ENCODE measurements at regions not wholly inside any gene's neighbourhood (a gene's known extent, or its start where the extent isn't known, plus 50 kb on each side); places are given as distances from the start of the nearest gene placed in this dataset.

DNA sequence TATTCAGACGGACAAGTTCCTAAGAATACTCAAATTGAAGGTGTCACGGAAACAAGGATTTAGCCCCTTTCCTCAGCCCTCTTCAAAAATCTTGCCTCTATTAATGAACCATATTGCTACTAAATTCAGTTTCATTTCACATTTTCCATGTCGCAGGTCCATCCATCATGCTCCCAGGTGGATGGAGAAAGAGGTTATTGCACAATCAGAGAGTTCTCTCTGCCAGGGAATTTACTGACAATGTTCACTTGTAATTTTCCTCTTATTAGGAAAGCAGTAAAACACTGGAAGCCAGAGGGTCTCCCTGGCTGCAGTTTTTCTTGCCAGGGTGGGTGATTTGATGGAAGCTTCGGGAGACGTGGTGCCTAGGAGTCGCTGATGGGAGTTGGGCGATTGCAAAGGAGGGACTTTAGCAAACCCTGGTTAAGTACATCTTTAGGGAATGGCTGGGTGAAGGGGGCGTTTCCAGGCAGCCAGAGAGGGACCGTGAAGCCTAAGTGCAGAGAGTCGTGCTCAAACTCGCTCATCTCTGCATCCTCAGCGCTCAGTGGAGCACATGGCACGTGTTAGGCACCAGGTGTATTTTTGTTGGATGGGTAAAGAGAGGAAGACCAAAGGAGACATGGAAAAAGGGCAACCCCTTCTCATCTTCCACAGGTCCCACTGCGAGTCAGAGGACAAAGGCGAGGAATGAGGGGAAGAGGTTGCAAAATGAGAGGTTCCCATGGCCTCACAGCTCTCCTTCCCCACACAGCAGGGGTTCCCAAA, 321.9 kb upstream of the CDH4 start:
- DNase-seq: no peak

DNA sequence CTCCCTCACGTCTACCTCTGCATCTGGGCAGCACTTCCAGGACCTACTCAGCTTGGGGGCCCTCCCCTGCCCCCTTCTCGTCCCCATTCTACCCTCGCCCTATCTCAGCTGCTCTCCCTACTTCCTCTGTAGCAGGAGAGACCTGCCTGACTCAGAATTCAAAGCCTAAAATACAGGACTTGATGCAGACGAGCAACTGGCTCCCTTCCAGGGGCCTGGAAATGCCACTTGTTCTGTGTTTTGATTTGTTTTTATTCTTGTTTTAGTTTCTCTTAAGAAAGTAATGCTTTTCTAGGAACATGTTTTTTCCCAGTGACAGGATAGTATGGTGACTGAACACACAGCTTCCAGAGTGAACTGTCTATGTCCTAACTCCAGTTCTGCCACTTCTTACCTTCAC, 320.4 kb upstream of the CDH4 start:
- DNase-seq: no peak

DNA sequence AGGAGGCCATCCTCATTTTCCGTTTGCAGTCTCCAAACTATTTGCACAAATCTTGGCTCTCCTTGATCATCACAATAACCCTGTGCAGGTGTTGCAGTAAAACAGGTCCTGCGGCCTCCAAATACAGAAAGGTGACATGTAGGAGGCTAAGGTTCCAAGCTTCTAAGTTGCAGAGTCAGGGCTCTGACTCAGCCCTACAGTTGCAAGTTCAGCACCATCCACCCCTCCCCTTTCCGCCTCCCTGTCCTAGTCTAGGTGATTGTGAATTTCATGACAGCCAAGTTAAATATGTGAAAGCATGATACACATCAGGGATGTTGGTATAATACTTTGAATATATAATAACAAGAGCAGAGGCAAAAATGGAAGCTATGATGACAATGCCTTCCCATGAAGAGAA, 317.3 kb upstream of the CDH4 start:
- DNase-seq: no peak

DNA sequence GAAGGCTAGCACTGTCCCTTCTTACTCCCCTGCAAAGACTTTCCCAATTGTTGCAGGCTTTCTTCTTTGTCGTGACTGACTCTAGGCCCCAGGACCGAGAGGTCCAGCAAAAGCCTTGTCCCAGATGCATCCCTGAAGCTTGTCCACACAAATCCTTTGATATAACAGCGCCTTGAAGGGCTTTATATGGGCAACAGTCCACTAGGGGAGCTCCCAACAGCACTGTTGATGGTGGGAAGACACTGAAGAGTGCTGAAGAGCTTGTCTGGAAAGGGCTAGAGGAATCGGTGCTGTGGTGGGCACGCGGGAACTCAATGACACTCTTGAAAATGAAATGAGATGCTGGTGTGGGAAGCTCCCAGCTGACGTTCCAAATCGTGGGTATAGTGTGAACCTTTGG, 316.1 kb upstream of the CDH4 start:
- DNase-seq: no peak

DNA sequence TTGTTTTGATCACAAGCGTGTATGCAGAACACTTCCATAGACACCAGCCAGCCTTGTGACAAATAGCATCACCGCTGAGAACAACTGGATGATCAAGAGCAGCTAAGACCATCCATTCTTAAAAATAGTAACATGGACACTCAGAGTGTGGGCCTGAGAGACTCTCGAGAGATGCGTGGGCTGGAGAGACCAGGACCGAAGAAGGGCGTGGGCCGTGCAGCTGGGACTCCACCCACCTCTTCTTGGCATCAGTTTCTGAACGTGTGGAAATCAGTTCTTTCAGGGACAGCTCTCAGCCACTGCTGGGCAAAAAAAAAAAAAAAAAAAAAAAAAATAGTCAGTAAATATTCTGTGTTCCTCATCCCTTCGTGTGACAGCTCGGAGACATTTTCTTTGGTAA, 314.5 kb upstream of the CDH4 start:
- no peak for DNase-seq

DNA sequence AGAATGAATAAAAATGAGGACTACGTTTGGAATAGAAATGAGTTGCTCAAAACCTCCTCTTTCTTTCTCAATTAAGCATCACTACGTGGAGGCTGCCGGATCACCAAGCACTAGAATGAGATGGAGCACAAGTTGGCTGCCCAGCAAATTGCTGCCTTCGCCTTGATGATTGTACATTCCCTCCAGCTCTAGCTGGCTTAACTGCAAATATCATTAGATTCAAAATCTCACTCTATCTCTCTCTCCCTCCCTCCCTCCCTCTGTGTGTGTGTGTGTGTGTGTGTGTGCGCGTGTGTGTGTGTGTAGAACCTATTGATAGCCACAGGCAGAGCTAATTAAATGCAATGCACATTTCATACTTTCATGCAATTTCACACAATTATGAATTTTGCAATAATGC, 310.7 kb upstream of the CDH4 start:
- no peak for DNase-seq

DNA sequence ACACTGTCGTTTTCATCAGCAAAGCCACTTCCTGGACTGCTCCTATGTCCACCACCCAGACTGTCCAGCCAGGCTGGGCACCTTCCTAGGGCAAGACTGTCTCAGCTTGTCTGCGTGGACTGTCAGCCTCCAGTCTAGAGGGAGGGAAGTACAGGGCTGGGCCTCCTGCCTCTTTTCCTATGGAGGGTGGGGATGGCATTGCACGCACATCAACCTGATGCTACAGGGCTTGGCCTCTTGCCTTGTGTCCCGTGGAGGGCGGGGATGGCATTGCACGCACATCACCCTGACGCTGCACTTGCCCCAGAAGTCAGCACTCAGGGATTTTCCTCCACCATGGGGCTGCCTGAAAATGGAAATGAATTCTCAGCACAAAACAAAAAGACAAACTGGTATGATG, 304.2 kb upstream of the CDH4 start:
- no peak for DNase-seq

DNA sequence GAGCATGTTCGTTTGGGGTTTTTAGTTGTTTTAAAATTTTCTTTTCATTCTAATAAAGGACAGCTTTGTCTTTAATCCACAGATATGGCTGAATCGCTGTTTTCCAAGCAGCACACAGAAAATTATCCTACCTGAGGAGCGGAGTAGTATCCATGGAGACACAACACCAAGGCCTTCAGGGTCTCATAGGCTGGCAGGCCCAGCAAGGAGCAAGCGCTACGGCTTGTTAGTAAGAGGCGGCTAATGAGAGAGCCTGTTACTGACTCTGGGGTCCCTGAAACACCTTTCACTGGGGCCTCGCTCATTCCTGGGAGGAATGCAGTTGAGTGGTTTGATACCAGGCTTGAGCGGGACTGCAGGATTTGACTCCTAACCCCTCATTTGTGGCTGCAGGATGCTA, 303.8 kb upstream of the CDH4 start:
- DNase-seq: no peak

DNA sequence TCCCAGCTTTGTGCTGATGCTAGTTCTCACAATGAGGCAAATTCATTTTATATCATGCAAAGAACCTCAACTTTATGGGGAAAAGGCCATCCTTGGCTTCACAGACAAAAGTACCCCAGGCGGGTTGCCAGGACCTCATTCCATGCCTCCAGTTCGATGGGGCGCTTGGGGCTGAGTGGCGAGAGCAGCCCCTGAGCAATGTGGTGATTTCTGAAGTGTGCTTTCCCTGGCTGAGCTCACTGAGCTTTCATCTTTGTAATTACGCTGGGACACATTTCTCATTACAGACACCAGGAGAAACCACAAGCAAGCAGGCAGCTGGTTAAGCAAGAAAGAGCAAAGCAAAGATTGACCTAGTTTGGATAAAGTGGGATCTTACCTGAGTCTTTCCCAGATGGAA, 301.5 kb upstream of the CDH4 start:
- no peak for DNase-seq

DNA sequence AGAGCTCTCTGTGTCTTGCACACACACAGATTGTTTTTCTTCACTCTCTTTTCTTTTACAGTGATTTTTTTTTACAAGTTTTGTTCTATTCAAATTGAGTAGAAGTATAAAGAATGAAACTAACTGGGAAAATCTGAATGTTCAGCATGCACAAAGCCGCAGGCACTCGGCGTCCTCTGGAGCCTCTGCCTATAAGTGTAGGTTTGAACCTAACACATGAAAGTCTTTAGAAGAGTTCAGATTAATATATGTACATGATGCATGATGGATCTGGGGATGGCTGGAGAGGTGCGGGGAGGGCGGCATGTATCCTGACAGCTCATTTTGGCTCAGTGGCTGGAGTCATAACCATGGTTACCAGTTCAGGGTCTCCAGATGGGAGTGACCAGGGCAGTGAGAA, 301.1 kb upstream of the CDH4 start:
- no peak for DNase-seq

DNA sequence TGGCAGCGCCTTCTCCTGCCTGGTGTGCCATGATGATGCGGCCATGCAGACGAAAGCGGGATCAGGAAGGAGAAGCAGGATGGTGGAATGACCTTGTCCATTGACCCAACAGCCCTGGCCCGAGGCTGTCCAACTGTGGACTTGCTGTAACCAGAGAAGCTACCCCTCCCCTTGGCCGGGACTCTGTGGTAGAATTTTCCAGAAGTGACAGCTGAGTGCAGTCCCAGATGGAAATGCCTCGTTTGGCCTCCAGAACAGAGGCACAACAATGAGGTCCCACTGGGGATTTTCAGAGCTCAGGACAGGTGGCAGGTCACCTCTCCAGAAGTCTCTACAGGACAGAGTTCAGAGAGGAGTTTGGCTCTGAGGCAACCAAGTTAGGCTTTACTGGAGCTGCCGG, 299.2 kb upstream of the CDH4 start:
- no peak for DNase-seq

DNA sequence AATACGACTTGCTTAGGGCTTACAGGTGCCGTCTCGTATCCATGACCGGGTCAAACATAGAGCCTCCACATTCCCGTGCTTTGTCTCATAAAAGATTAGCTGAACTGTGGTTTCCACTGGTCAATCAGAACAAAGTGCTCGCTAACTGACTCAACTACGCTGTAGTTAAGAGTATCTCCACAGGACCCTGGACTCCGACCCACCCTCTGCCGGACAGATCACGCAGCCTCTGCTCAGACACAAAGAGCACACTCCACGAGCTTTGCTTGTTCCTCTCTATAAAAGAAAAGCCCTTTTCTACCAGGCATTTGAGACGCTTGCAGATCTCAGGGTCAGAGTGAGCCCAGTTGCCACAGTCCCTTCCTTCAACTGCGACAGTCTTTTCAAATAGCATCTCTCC, 298.7 kb upstream of the CDH4 start:
- no peak for DNase-seq

DNA sequence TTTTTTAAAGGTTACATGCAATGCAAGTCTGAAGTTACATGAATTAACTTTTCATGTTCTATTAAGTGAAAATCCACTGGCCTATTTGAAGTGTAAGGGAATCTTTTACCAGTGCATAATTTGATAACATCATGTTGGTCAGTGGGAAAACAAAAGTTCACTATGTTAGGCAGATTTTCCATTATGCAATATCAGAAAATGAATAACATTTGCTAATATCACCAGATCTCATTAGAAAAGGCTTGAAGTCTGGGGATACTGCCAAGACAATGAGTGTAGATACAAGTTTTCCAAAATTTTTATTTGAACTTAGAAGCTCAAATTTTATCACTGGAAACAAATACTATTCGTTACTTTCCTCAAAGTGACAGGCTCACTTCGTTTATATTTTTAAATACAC, 296.4 kb upstream of the CDH4 start:
- DNase-seq: no peak

DNA sequence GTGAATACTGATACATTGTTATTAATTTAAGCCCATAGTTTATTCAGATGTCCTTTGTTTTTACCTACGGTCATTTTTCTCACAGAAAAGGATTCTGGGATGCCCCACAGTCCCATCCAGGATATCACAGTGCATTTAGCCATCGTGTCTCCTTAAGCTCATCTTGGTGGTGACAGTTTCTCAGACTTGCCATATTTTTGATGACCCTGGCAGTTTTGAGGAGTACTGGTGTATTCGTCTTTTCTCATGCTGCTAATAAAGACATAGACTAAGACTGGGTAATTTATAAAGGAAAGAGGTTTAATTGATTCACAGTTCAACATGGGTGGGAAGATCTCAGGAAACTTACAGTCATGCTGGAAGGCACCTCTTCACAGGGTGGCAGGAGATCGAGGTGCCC, 295.9 kb upstream of the CDH4 start:
- DNase-seq: no peak

DNA sequence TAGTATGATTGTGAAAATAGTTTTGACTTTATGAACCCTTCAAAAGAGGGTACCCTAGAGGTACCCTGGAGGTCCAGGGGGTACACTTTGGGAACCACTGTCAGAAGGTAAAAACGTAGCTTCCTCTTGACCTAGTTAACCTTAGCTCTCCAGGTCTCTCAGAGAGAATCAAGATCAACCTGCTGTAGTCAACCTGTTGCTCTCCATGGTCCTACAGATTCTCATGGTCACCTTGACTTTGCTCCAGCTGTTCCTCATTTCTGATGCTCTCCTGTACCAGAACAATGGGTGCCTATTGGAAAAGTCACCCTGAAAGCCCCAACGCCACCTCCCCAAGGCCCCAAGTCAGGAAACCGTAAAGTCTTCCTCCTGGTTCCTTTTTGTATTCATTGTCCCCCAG, 294.4 kb upstream of the CDH4 start:
- no peak for DNase-seq

DNA sequence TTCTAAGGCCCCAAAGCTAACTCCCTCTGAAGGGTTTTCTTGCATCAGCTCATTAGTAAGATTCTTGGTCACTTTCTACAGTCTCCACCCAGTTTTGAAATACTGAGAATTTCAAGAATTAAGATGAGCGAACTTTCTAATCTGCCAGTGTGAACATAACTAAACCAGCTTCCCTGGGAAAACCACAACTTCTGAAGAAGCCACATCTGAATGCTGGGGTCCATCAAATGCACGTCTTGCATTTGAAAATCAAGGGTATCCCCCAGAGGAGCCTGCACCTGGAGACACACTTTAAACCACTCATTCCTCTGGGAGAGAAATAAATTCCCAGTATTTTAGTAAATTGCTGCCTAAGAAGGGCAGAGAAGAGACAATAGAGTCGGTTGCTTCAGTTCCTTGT, 292.1 kb upstream of the CDH4 start:
- no peak for DNase-seq

DNA sequence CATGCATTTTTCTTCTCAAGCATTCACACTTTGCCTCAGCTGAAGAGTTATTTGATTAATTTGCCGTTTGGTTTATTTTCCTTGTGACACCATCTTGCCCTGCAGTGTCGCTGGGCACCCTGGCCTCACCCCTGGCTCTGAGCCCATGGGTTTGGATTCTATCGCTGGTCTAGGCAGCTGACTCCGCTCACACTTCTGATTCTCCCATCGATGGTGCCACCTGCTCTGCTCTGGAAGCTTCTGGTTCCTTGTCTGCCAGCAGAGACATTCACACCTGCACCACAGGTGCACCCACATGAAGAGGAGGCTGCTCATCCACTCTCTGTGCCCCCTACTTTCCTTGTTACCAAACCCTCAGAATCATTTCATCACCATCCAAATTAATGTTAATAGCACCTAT, 291.6 kb upstream of the CDH4 start:
- DNase-seq: no peak

DNA sequence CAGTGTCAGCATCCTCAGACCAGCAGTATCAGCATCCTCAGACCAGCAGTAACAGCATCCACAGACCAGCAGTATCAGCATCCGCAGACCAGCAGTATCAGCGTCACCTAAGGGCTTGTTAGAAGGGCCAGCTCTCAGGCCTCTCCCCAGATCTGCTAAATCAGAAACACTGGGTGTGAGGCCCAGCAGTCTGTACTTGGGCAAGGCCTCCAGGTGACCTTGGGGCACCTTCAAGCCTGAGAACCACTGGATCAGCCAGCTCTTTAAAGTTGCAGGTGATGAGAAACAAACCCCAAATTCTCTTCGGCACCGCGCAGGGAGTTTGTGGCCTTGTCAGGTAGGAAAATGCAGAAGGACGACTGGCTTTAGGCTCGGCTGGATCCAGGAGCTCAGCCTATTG, 290.5 kb upstream of the CDH4 start:
- no peak for DNase-seq

DNA sequence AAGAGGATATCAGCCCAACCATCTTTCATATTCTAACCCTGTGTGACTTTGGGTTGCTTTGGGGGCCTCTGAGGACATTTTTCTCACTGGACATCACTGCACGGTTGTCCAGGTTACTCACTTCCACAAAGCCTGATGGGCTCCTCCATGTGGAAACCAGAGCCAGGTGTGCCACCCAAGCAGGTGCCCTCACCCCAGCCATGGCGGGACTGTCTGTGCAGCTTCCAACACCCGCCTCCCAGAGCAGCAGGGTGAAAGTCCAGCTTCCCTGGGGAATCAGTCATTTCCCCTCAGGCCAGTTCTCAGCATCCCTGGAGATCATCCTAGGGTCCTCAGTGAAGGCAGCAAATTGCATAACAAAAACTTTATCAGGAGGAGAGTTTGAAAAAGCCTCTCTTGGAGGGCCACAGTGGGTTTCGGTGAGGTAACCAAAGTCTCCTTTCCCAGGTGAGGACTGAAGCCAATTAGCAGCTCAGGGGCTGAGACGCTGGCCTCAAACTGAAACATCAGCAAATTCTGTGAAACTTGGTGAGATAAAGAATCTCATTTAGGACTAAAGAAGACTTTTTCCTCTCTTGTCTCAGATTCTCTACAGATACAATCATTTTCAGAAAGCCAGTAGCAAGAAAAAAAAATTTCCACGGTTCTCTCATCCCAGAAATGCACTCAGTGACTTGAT, 289.6 kb upstream of the CDH4 start:
- no peak for DNase-seq

DNA sequence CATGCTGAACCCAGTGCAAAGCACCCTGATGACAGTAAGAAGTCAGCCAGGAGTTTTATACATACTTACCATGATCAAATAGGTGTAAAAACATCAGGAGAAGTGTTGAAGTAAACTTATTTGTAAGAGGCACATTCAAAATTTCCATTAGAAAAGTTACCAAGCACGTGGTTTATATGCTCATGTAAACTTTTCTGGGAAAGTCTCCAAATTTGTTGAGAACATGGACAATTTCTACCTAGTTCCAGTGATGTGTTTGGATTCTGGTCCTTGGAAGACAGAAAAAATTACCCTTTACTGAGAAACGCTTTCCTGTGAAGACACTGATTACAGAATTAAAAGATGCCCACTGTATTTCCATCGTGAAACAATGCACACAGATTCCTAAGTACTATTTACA, 288.9 kb upstream of the CDH4 start:
- no peak for DNase-seq

DNA sequence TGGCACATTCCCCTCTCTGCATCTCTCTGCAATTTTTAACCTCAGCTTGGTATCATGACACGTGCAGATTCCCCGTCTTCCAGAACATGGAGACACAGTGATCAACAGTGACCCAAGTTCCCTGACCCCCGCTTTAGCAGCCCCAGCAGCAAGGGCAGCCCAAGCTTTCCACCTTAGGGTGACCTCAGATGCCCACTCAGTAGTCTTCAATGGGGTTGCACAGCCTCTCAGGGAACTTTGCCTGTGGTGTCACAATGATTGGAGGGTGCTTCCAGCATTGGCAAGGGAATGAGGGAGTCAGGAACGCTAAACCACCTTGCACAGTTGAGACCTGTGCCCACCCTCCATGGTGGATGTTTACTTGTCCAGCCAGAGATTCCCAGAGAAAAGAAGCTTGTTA, 287.1 kb upstream of the CDH4 start:
- DNase-seq: no peak

DNA sequence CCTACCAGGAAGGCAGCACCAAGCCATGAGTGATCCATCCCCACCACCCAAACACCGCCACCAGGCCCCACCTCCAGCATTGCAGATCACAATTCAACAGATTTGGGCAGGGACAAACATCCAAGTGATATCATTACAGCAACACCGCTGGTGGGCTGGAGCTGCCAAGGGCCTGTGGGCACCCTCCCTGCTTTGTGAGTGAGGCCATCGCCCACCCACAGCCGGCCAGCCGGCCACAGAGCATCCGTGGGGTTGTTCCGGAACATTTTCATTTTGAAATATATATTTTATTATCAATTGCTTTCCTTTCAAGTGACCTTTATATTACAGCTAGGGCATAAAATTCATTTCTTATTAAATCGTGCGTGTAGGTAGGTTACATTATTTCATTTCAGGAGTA, 286.0 kb upstream of the CDH4 start:
- no peak for DNase-seq

DNA sequence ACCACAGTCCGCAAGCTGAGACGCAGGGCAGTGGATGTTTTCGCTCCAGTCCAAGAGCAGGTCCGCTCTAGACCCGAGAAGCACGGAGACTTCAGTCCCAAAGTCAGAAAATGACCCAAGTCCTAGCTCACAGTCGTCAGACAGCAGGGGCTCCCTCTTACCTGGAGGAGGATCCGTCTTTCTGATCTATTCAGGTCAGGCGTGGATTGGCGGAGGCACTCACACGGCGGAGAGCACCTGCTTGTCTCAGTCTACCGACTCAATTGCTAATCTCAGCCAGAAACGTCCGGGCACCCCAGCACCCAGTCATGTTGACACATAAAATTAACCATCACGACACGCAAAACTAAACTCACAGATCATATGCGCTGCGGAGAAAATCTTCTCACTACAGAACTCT, 285.3 kb upstream of the CDH4 start:
- no peak for DNase-seq

DNA sequence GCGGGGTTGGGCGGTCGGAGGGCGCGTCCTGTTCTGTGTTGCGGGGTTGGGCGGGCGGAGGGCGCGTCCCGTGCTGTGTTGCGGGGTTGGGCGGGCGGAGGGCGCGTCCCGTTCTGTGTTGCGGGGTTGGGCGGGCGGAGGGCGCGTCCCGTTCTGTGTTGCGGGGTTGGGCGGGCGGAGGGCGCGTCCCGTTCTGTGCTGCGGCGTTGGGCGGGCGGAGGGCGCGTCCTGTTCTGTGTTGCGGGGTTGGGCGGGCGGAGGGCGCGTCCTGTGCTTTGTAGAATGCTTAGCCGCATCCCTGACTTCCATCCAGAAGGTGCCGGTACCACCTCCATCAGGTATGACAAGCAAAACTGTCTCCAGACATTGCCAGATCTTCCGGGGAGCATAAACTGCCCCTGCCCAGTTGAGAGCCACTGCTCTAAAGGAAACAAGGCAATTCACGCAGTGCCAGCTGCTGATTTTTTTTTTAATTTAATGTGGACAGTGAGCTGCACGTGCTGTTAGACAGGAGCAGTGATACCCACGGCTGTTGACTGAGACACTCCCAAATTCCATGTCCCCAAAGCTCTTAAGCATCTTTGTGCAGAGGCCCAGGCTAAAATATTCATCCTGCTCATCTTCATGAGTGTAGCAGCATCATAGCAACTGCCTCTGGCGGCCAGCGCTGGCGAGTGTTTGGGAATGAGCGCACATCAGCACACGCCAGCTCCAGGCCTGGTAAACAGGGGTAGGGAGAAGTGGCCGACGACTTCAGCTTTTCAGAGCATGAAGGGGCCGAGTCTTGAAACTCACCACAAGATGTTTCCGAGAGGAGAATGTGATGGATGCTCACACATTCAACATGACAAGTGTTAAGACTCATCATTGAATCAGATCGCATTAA, 284.4 kb upstream of the CDH4 start:
- DNase-seq: no peak

Data from effector CD4-positive, alpha-beta T cell (primary cell).